NOMO-1 treated with dmso at 0.1 percent for 144 hours (cell line): ENCODE measurements at regions not wholly inside any gene's neighbourhood (a gene's known extent, or its start where the extent isn't known, plus 50 kb on each side); places are given as distances from the start of the nearest gene placed in this dataset.

ENCODE experiments used
- DNase-seq: peaks from one replicate; lab custom pipeline; 2025; ENCODE audit not compliant: unreplicated experiment; lab: John Stamatoyannopoulos, UW

DNA sequence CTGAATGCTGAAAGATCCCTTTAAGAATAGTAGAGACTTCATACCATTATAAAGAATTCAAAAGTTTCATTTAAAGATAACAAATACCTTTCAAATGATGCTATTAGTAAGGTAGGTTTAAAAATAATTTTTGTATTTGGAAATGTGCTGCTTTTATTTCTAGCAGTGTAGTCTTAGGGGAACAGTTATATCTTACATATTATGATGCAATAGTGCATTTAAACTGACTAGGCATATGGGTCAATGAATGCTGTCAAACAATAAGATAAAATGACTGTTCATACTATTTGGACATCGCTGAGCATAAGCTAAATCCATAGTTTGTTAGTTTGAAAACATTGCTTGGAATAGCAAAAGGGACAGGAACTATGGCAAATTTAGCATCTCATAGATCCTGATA, 354.8 kb upstream of the SEMA3A start:
- DNase-seq: no peak

- no peak for DNase-seq
Observed at GRCh38 chr7:84548366-84549365, 354.1 kb upstream of the SEMA3A start.

DNA sequence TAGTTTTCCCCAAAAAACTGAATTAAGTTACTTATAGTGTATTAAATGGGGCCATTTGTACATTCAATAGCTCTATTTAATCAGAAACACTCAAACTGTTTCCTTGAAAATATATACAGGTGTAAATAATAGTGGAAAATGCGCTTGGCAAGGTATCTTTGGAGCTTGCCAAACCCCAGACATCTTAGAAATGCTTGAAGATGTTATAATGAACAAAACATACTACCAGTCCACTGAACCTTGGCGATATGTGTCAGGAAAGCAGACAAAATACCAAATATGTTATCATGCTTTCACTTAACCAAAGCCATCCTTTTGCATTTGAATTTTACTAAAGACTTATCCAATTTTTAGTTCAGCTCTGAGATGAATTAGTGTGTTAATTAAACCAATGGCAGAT, 352.7 kb upstream of the SEMA3A start:
- no peak for DNase-seq

- DNase-seq: no peak
Observed at GRCh38 chr7:84546403-84546802, 351.8 kb upstream of the SEMA3A start.

- DNase-seq: no peak
Observed at GRCh38 chr7:84538268-84538667, 343.7 kb upstream of the SEMA3A start.

- DNase-seq: no peak
Observed at GRCh38 chr7:84536271-84536870, 341.8 kb upstream of the SEMA3A start.

DNA sequence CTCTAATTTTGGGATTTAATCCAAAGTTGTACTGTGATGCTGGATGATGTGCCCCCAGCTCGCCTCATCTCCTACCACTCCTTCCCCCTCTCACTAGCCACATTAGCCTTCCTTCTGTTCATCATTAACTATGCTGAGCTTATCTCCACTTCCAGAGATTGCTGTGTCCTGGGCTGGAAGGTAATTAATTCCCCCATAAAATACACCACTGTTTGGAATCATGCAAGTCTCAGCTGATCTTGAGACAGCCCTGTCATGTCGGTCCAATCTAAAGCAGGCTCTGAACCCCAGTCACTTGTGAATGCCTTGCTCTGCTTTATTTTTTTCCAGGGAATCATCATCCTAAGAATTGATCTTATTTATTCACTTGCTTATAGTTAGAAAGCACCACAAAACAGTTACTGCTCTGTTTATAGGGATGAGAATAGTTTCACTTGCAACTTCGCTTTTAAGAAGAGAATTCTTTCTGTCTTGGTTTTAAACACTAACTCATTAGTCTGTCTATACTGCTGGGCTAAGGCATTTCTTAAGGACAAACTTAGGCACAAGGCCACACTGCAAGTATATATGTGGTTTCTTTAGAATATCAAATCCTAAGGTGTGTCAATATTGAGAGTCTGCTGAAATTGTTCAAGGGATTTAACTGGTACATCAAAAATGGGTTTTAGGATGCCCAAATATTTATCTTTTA, 341.1 kb upstream of the SEMA3A start:
- DNase-seq: no peak

GRCh38 chr7:84533182-84533581, 338.6 kb upstream of the SEMA3A start:
- no peak for DNase-seq

DNA sequence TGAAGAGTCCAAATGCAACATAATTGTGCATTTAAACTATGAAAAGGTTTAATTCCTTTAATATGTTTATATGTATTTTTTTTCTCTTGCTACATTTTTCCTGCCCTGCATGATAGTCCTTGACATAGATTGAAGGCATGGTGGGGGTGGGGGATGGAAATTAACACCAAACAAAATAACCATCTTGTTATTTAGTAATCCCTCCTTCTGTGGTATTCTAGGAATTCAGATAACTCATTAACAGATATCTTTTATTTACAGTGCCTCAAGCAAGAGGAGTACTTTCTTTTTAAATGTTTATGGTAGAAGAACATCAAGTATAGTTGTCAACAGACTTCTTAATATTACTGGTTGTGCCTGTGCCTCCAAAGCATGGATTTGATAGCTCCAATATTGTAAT, 337.6 kb upstream of the SEMA3A start:
- no peak for DNase-seq

GRCh38 chr7:84529480-84530205, 335.1 kb upstream of the SEMA3A start:
- DNase-seq: no peak

- DNase-seq: no peak
Observed at GRCh38 chr7:84528756-84529479, 334.3 kb upstream of the SEMA3A start.

DNA sequence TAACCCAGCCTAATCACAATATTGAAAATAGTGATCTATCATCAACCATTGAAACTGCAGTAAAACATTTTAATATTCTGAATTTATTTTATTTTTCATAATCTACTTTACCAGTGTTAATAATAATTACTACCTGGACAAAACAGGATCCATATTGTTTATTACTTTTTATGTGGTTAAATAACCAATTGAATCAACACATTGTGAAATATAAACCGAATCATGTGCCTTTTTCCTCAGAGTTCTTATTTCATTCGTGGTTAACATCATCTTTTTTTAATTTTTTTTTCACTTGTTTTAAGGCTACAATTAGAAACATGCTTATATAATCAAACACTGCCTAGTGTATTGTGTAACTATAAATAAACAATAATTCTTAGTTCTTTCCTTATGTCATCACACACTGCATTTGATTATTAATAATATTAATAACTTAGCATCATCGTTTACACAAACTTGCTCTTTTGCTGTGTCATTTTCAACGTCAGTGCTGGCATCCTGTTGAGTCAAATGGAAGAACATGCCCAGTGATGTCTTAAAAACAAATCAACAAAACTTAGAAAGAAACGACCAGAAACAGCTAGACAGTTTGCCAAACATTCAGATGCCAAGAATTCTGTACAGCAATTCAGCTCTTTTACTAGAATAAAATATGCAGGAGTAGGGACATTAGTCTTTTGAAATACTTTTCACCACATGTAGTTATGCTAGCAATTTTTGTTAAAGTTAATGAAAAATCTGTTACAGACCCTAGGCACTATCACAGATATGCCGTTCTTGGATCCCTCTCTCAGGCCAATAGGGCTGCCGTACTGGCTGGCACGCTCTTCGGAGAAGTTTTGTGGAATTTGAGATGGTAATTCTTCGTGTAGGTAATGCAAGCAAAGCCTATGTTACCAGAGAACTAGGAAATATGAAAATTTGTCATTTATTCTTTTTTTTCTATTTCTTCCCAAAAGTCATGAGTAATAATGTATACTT, 330.4 kb upstream of the SEMA3A start:
- no peak for DNase-seq

DNA sequence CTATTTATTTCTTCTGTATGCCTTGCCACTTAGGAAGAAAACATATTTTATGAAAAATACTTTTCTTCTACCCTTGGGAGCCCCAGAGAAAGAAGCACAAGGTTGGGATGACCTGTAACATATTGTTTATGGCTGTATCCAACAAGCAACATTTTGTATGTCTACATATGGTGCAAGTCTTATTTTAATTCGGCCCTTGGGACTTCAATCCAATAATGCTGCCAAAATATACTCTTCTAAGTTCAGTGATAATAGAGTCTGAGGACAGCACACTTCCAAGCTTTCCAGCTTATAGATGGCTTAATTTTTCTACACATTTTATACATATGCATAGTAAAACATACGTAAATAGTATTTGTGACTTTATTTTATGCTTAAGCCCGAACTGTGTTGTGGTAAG, 318.5 kb upstream of the SEMA3A start:
- DNase-seq: no peak

DNA sequence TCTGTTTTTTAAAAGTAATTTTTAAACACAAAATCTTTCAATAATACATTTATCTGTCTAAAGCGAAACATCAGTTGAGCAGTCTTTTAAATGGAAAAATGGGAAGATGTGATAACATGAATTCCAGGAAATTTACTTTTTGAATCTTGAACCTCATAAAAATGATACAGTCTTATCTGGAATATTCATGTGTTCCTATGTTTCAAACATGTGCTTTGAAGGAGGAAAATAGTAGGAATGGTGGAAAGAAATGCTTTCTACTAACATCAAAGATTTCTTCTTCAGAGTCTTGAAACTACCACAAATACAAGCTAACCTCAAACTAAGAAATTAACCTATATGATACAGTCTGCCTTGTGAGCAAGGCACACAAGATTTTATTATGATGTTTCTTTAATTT, 317.5 kb upstream of the SEMA3A start:
- no peak for DNase-seq

DNA sequence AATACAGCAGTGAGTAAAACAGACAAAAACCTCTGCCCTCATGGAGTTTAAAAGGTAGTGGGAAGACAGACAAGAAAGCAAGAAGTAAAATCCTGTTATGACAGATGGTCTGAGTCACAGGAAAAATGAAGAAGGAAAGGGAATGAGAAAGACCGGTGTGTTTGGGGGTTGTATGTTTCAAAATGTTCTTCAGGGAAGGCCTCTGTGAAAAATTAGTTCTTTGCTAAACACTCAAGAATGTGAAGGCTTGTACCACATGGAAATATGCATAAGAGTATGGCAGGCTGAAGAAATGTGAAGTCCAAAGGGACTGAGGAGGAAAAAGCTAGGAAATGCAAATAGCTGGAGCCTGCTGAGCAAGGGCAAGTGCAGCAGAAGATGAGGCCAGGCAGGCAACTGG, 315.9 kb upstream of the SEMA3A start:
- no peak for DNase-seq

- no peak for DNase-seq
Observed at GRCh38 chr7:84509522-84509921, 314.9 kb upstream of the SEMA3A start.

GRCh38 chr7:84508606-84509005, 314.0 kb upstream of the SEMA3A start:
- DNase-seq: no peak

GRCh38 chr7:84507529-84507928, 312.9 kb upstream of the SEMA3A start:
- no peak for DNase-seq

DNA sequence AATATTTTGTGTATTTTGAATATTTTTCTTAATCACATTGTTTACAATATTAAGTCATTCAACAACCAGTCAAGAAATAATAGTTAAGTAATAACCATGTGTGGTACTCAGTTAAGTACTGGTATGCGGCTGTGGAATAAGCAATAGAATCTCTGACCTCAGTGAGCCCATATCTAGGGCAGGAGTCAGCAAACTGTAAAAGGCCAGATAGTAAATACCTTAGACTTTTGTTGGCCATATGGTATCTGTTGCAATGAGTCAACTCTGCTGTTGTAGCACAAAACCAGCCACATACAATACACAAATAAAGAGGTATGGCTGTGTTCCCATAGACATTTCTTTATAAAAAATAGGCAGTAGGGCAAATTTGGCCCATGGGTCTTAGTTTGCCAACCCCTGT, 311.6 kb upstream of the SEMA3A start:
- DNase-seq: no peak
